Aorta (tissue), 5 donors: ENCODE measurements at regions not wholly inside any gene's neighbourhood (a gene's known extent, or its start where the extent isn't known, plus 50 kb on each side); places are given as distances from the start of the nearest gene placed in this dataset.

ENCODE experiments used
- ATAC-seq: fragments of 200-7000 bp; cut with Tn5 transposase; one replicate; pipeline ENCODE4 v1.9.1; 2022; ENCODE audit warnings: moderate library complexity; ENCODE audit not compliant: low FRiP score
- DNase-seq, 2 donors: peaks; one replicate each; pipeline ENCODE4 v3.0.0-alpha.2; 2020
- H3K27ac ChIP-seq, 2 donors: one replicate each; pipeline ENCODE4 v1.5.1; 2013; ENCODE audit warnings: low read length in 2 of 2, mild to moderate bottlenecking in 2 of 2, moderate library complexity in 2 of 2, control low read depth in 1 of 2, inconsistent platforms in 1 of 2, low read depth in 1 of 2
- H3K27me3 ChIP-seq, 2 donors: one replicate each; pipeline ENCODE4 v1.6.1; 2013; ENCODE audit warnings: control low read depth in 1 of 2, low read length in 1 of 2, mild to moderate bottlenecking in 1 of 2, moderate library complexity in 1 of 2; ENCODE audit not compliant: insufficient read depth in 2 of 2, control insufficient read depth in 1 of 2
- H3K36me3 ChIP-seq, 2 donors: one replicate each; pipeline ENCODE4 v1.6.1; 2013; ENCODE audit warnings: control low read depth in 1 of 2, low read length in 1 of 2, mild to moderate bottlenecking in 1 of 2; ENCODE audit not compliant: insufficient read depth in 2 of 2, control insufficient read depth in 1 of 2
- H3K4me1 ChIP-seq, 2 donors: one replicate each; pipeline ENCODE4 v1.6.1; 2013; ENCODE audit warnings: low read length in 2 of 2, control low read depth in 1 of 2, mild to moderate bottlenecking in 1 of 2, moderate library complexity in 1 of 2; ENCODE audit not compliant: insufficient read depth in 2 of 2, control insufficient read depth in 1 of 2
- H3K4me3 ChIP-seq, 2 donors: one replicate each; pipeline ENCODE4 v1.5.1; 2013; ENCODE audit warnings: low read length in 2 of 2, control low read depth in 1 of 2, mild to moderate bottlenecking in 1 of 2
- H3K9me3 ChIP-seq: one replicate; pipeline ENCODE4 v1.6.1; 2013; ENCODE audit warnings: mild to moderate bottlenecking, low read length; ENCODE audit not compliant: control insufficient read depth
- WGBS, 2 donors: extraction: QIAGEN DNeasy Blood & Tissue Kit; methylation state at CpG; one replicate each; pipeline ENCODE4 v1.1.7; 2013; 5-methylcytosine and 5-hydroxymethylcytosine counted together
- intact Hi-C, 2 donors: fragments of 100-400 bp; cut with DNase I; formaldehyde crosslinking; loops; one replicate each; pipeline versions ENCODE4 v1.14.2 to v1.15.0; 2022
- donor health status: healthy with polysubstance abuse.
- donor health status: Bipolar disorder and iron deficiency.
- donor health status: DM: no; HTN: no; CAD: no.
- donor health status: DM: no; HTN: no; CAD: no.
- donor health status: DM: yes; HTN: yes; CAD: no.

- no peak for ATAC-seq
Observed at GRCh38 chr2:84281510-84281909, 177.6 kb downstream of the SUCLG1 start.

DNA sequence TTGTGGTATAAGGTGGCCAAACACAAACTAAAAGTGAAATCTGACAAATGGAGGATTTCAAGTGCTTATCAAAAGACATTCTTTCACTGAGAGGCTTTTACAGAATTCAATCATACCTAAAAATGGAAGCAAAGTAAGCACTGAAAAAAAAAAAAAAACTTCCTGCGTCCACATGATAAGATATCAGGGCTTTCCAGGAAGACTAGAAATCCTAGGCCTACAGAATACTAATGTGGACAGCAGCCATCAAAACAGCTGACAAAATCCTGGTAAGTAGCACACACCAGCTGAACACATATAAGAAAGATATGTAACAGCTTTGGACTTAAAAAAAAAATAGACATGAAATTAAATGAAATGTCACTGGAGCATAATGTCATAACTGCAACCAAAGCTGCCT lies 178.2 kb downstream of the SUCLG1 start:
- Histone ChIP-seq H3K27me3 (no peaks in the 10 kb centered on the region), H3K9me3 (no peaks in the 10 kb centered on the region), H3K4me1 (no peaks in the 10 kb centered on the region), H3K4me3 (no peak overlapping the region), H3K27ac (no peak overlapping the region), H3K36me3 (no peaks in the 10 kb centered on the region)
- intact Hi-C loops = no loop called here
- DNase-seq (no peak), ATAC-seq (no peak)
- 0 to 9% methylated on average over 1 of the region's 1 CpG for WGBS, 2 donors

More at GRCh38 chr2:84281510-84281909, 177.6 kb downstream of the SUCLG1 start:
- 59% methylated on average over 3 of the region's 3 CpGs for WGBS, 2 donors
- Histone ChIP-seq H3K27ac (no peak overlapping the region), H3K4me1 (no peaks in the 10 kb centered on the region), H3K4me3 (no peak overlapping the region), H3K9me3 (no peaks in the 10 kb centered on the region), H3K27me3 (no peaks in the 10 kb centered on the region), H3K36me3 (no peaks in the 10 kb centered on the region)
- DNase-seq = no peak
- intact Hi-C loops = no loop called here

GRCh38 chr2:84278386-84278785 lies 180.7 kb downstream of the SUCLG1 start:
- no peak for ATAC-seq
- Histone ChIP-seq H3K4me3 (no peak overlapping the region), H3K9me3 (no peaks in the 10 kb centered on the region), H3K27ac (no peak overlapping the region), H3K27me3 (no peaks in the 10 kb centered on the region), H3K4me1 (no peaks in the 10 kb centered on the region), H3K36me3 (no peaks in the 10 kb centered on the region)
- DNase-seq = no peak
- 60 to 72% methylated on average over 2 of the region's 2 CpGs for WGBS, 2 donors
- intact Hi-C loops = no loop called here

- H3K27ac ChIP-seq = no peak overlapping the region
- H3K4me1 ChIP-seq = no peaks in the 10 kb centered on the region
- DNase-seq (no peak), ATAC-seq (no peak)
- H3K4me3 ChIP-seq = no peak overlapping the region
- no peaks in the 10 kb centered on the region for H3K27me3 ChIP-seq
- no peaks in the 10 kb centered on the region for H3K9me3 ChIP-seq
- intact Hi-C loops = no loop called here
- H3K36me3 ChIP-seq = no peaks in the 10 kb centered on the region
Observed at GRCh38 chr2:84276590-84277255, 182.4 kb downstream of the SUCLG1 start.

DNA sequence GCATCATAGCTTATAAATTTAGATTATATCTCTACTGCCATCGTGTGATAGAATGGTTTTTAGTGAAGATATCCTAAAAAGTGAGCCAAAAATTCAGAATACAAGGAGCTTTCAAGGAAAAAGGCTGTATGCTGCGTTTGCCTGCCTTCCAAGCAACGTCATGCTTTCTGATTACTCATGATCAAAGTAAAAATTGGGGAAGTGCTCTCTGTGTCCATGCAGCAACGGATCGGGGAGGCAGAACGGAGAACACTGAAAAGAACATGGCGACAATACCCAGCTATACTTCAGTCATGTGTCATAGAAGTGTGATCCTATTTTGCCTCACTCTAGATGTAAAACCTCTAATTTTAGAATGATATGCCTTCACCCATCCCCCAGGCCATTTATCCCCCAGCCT lies 185.7 kb downstream of the SUCLG1 start:
- intact Hi-C loops = no loop called here
- Histone ChIP-seq H3K27me3 (no peaks in the 10 kb centered on the region), H3K4me1 (no peaks in the 10 kb centered on the region), H3K27ac (no peak overlapping the region), H3K36me3 (no peaks in the 10 kb centered on the region), H3K9me3 (no peaks in the 10 kb centered on the region), H3K4me3 (no peak overlapping the region)
- 74% methylated on average over 7 of the region's 7 CpGs for WGBS, 2 donors
- ATAC-seq (no peak), DNase-seq (no peak)

DNA sequence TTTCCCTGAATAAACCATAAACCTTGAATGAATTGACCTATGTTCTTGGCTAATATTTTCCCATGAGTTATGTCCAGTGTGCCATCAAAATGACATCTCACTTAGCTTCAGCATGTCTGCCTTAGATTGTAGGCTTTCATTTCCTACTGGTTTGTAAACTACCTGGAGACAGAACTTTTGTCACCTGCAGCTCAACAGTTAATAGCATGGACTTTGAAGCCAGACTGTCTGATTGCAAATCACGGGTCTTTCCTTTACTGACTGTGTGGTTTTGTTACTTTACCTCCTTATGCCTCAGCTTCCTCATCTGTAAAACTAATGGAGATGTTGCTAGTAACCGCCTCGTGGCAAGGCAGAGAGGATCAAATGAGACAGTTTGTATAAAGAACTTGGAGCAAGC lies 187.1 kb downstream of the SUCLG1 start:
- Histone ChIP-seq H3K27me3 (no peaks in the 10 kb centered on the region), H3K4me3 (no peak overlapping the region), H3K9me3 (no peaks in the 10 kb centered on the region), H3K4me1 (no peaks in the 10 kb centered on the region), H3K27ac (no peak overlapping the region), H3K36me3 (no peaks in the 10 kb centered on the region)
- no peak for DNase-seq
- ATAC-seq = no peak
- intact Hi-C loops = no loop called here
- WGBS, 2 donors = 72 to 80% methylated on average over 3 of the region's 3 CpGs

GRCh38 chr2:84257831-84258230 lies 201.2 kb downstream of the SUCLG1 start:
- no peaks in the 10 kb centered on the region for H3K27me3 ChIP-seq
- no peak for ATAC-seq
- no peak overlapping the region for H3K4me3 ChIP-seq
- DNase-seq = no peak
- intact Hi-C loops = no loop called here
- H3K9me3 ChIP-seq = peaks cover 3% of the 10 kb centered on the region
- no peaks in the 10 kb centered on the region for H3K4me1 ChIP-seq
- H3K27ac ChIP-seq = no peak overlapping the region
- H3K36me3 ChIP-seq = no peaks in the 10 kb centered on the region

- intact Hi-C loops = no loop called here
- Histone ChIP-seq H3K27ac (no peak overlapping the region), H3K9me3 (no peaks in the 10 kb centered on the region), H3K27me3 (no peaks in the 10 kb centered on the region), H3K4me3 (no peak overlapping the region), H3K36me3 (no peaks in the 10 kb centered on the region), H3K4me1 (no peaks in the 10 kb centered on the region)
- WGBS, 2 donors = 90 to 91% methylated on average over 2 of the region's 2 CpGs
- ATAC-seq (no peak), DNase-seq (no peak)
Observed at GRCh38 chr2:84251651-84252302, 207.3 kb downstream of the SUCLG1 start.

DNA sequence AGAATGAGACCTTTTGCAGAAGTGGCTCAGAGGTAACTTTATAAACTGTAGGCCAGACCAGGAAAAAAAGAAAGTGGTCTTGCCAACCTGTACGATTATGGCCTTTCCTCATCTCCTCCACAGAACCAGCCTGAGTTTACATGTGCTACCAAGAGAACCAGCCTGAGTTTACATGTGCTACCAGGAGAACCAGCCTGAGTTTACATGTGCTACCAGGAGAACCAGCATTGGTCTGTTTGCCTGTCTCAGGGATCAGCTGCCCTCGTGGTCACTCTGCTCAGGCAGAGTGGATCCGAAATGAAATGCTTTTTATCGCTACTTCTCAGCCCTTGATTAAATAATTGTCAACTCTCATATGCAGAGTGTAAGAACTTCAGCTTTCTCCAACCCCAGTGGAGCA lies 209.9 kb downstream of the SUCLG1 start:
- no peak overlapping the region for H3K27ac ChIP-seq
- ATAC-seq = no peak
- no peak overlapping the region for H3K4me3 ChIP-seq
- no peaks in the 10 kb centered on the region for H3K9me3 ChIP-seq
- no peak for DNase-seq
- H3K4me1 ChIP-seq = no peaks in the 10 kb centered on the region
- H3K27me3 ChIP-seq = no peaks in the 10 kb centered on the region
- no peaks in the 10 kb centered on the region for H3K36me3 ChIP-seq
- intact Hi-C loops = no loop called here
- WGBS, 2 donors = 77% methylated on average over 4 of the region's 4 CpGs
